Right atrium auricular region (tissue), 2 donors: ENCODE measurements at regions not wholly inside any gene's neighbourhood (a gene's known extent, or its start where the extent isn't known, plus 50 kb on each side); places are given as distances from the start of the nearest gene placed in this dataset.

ENCODE experiments used
- DNase-seq: peaks from one replicate; pipeline ENCODE4 v3.0.0-alpha.2; 2019; ENCODE audit warnings: low spot score
- H3K27ac ChIP-seq, 2 donors: fragments of 200-600 bp; sonication (generic); 1 replicate in 1 of 2; 2 replicates in 1 of 2; pipeline ENCODE4 v1.5.1; 2016 to 2019
- H3K27me3 ChIP-seq, 2 donors: fragments of 200-600 bp; sonication (generic); one replicate each; pipeline versions ENCODE4 v1.5.1 to v1.6.0; 2017 to 2019
- H3K36me3 ChIP-seq: fragments of 200-600 bp; sonication (generic); one replicate; pipeline ENCODE4 v1.5.1; 2016
- H3K4me1 ChIP-seq, 2 donors: fragments of 200-600 bp; sonication (generic); one replicate each; pipeline versions ENCODE4 v1.5.1 to v1.6.0; 2017 to 2019
- H3K4me3 ChIP-seq, 2 donors: fragments of 200-600 bp; sonication (generic); 1 replicate in 1 of 2; 2 replicates in 1 of 2; pipeline ENCODE4 v1.5.1; 2017 to 2019; ENCODE audit warnings: mild to moderate bottlenecking in 1 of 2, moderate library complexity in 1 of 2
- H3K9me3 ChIP-seq, 2 donors: fragments of 200-600 bp; sonication (generic); one replicate each; pipeline ENCODE4 v1.5.1; 2019
- TF ChIP-seq, protein P1 (sequence below), 2 donors: fragments of 200-600 bp; sonication (generic); IDR thresholded peaks; one replicate each; pipeline ENCODE4 v1.5.1; 2019; ENCODE audit warnings: antibody characterized with exemption in 2 of 2

- Histone ChIP-seq H3K27ac (no peak overlapping the region), H3K9me3 (no peaks in the 10 kb centered on the region), H3K36me3 (no peaks in the 10 kb centered on the region), H3K27me3 (no peaks in the 10 kb centered on the region), H3K4me1 (no peaks in the 10 kb centered on the region), H3K4me3 (no peak overlapping the region)
- no peak for DNase-seq
- TF ChIP-seq, protein P1, sequence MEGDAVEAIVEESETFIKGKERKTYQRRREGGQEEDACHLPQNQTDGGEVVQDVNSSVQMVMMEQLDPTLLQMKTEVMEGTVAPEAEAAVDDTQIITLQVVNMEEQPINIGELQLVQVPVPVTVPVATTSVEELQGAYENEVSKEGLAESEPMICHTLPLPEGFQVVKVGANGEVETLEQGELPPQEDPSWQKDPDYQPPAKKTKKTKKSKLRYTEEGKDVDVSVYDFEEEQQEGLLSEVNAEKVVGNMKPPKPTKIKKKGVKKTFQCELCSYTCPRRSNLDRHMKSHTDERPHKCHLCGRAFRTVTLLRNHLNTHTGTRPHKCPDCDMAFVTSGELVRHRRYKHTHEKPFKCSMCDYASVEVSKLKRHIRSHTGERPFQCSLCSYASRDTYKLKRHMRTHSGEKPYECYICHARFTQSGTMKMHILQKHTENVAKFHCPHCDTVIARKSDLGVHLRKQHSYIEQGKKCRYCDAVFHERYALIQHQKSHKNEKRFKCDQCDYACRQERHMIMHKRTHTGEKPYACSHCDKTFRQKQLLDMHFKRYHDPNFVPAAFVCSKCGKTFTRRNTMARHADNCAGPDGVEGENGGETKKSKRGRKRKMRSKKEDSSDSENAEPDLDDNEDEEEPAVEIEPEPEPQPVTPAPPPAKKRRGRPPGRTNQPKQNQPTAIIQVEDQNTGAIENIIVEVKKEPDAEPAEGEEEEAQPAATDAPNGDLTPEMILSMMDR (IDR thresholded peaks at IDR 0.05): no peak
Observed at GRCh38 chr14:105871590-105871989, 345.2 kb downstream of the TMEM121 start.

DNA sequence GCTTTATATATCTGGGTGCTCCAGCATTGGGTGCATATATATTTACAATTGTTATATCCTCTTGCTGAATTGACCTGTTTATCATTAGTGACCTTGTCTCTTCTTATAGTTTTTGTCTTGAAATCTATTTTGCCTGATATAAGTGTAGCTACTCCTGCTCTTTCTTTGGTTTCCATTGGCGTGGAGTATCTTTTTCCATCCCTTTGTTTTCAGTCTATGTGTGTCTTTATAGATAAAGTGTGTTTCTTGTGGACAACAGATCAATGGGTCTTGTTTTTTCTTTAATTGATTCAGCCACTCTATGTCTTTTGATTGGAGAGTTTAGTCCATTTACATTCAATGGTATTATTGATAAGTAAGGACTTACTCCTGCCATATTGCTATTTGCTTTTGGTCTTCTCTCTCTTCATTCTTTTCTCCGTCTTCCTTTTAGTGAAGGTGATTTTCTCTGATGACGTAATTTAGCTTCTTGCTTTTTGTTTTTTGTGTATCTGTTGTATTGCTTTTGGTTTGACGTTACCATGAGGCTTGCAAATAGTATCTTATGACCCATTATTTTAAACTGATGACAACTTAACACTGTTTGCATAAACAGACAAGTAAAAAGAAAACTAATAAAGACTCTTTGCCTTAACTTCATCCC is 347.6 kb downstream of the TMEM121 start:
- DNase-seq: no peak
- Histone ChIP-seq H3K4me1 (no peaks in the 10 kb centered on the region), H3K36me3 (no peaks in the 10 kb centered on the region), H3K4me3 (no peak overlapping the region), H3K9me3 (no peaks in the 10 kb centered on the region), H3K27me3 (no peaks in the 10 kb centered on the region), H3K27ac (no peak overlapping the region)
- TF ChIP-seq, protein P1 (IDR thresholded peaks at IDR 0.05): no peak

GRCh38 chr14:105876158-105876557 is 349.8 kb downstream of the TMEM121 start:
- H3K9me3 ChIP-seq: no peaks in the 10 kb centered on the region
- H3K4me3 ChIP-seq: no peak overlapping the region
- H3K36me3 ChIP-seq: no peaks in the 10 kb centered on the region
- no peak overlapping the region for H3K27ac ChIP-seq
- TF ChIP-seq, protein P1 (IDR thresholded peaks at IDR 0.05): no peak
- no peak for DNase-seq
- H3K27me3 ChIP-seq: no peaks in the 10 kb centered on the region
- no peaks in the 10 kb centered on the region for H3K4me1 ChIP-seq

DNA sequence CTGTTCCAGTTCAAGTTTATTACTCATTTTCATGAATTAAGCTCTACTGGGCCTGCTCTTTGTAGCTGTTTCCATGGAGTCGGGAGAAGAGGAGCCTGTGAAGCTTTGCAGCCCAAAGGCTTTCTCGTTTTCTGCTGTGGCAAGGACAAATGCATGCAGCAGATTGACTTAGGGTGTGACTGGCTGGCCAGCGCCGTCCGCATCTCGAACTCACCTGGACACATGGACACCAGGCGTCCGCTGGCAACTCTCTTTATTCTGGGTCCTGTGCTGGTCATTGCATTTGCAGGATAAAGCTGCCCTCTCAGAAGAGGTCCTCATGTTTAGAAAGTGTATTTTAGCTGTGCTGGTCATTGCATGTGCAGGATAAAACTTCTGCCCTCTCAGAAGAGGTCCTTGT is 350.4 kb downstream of the TMEM121 start:
- no peak for DNase-seq
- H3K9me3 ChIP-seq: no peaks in the 10 kb centered on the region
- H3K4me3 ChIP-seq: no peak overlapping the region
- H3K4me1 ChIP-seq: no peaks in the 10 kb centered on the region
- no peak overlapping the region for H3K27ac ChIP-seq
- TF ChIP-seq, protein P1 (IDR thresholded peaks at IDR 0.05): no peak
- H3K27me3 ChIP-seq: no peaks in the 10 kb centered on the region
- H3K36me3 ChIP-seq: no peaks in the 10 kb centered on the region

- no peaks in the 10 kb centered on the region for H3K27me3 ChIP-seq
- H3K4me3 ChIP-seq: no peak overlapping the region
- no peak for DNase-seq
- H3K4me1 ChIP-seq: no peaks in the 10 kb centered on the region
- TF ChIP-seq, protein P1 (IDR thresholded peaks at IDR 0.05): no peak
- no peak overlapping the region for H3K27ac ChIP-seq
- no peaks in the 10 kb centered on the region for H3K36me3 ChIP-seq
- H3K9me3 ChIP-seq: no peaks in the 10 kb centered on the region
Observed at GRCh38 chr14:105877645-105878044, 351.3 kb downstream of the TMEM121 start.

- H3K4me1 ChIP-seq: no peaks in the 10 kb centered on the region
- TF ChIP-seq, protein P1 (IDR thresholded peaks at IDR 0.05): no peak
- H3K27ac ChIP-seq: no peak overlapping the region
- no peaks in the 10 kb centered on the region for H3K9me3 ChIP-seq
- no peak overlapping the region for H3K4me3 ChIP-seq
- no peaks in the 10 kb centered on the region for H3K27me3 ChIP-seq
- no peaks in the 10 kb centered on the region for H3K36me3 ChIP-seq
- DNase-seq: no peak
Observed at GRCh38 chr14:105878125-105878524, 351.7 kb downstream of the TMEM121 start.
